PC-9 (cell line): ENCODE measurements at regions not wholly inside any gene's neighbourhood (a gene's known extent, or its start where the extent isn't known, plus 50 kb on each side); places are given as distances from the start of the nearest gene placed in this dataset.

Source experiments
- BruUV-seq: library from RNA; stranded (reverse); fragments of 400-500 nt; replicated peaks from 2 replicates; lab custom pipeline; 2021; lab: Mats Ljungman, UMichigan
- CTCF ChIA-PET: fragments of 300-600 bp; sonication (Branson Sonifier 250); formaldehyde crosslinking; loops from one replicate; lab custom pipeline; 2022; ENCODE audit warnings: antibody characterized with exemption; lab: Charles Lee
- POLR2A ChIA-PET: fragments of 300-600 bp; sonication (Branson Sonifier 250); formaldehyde crosslinking; loops from one replicate; lab custom pipeline; 2022; ENCODE audit warnings: antibody characterized with exemption; ENCODE audit not compliant: unreplicated experiment; lab: Charles Lee
- DNase-seq, 2 experiments: peaks; one replicate each; pipeline versions ENCODE4 v3.0.0 to v3.0.0-alpha.2; 2015 to 2022; ENCODE audit warnings: mixed read lengths in 1 of 2
- H2AFZ ChIP-seq: fragments of 200-600 bp; sonication (generic); 2 replicates; pipeline ENCODE4 v1.8.1; 2017; ENCODE audit warnings: antibody characterized with exemption
- H3F3A ChIP-seq: fragments of 200-600 bp; sonication (generic); 2 replicates; pipeline ENCODE4 v1.8.1; 2017; ENCODE audit warnings: antibody characterized with exemption, mild to moderate bottlenecking, low read depth; ENCODE audit not compliant: insufficient read depth
- H3K27ac ChIP-seq: fragments of 200-600 bp; sonication (generic); 2 replicates; pipeline ENCODE4 v1.6.1; 2016; ENCODE audit warnings: mixed run types
- H3K27me3 ChIP-seq: fragments of 200-600 bp; sonication (generic); 2 replicates; pipeline ENCODE4 v1.6.1; 2016; ENCODE audit warnings: low read depth, mixed run types; ENCODE audit not compliant: insufficient read depth
- H3K36me3 ChIP-seq: fragments of 200-600 bp; sonication (generic); 2 replicates; pipeline ENCODE4 v1.6.1; 2016; ENCODE audit warnings: low read depth, mixed run types
- H3K4me1 ChIP-seq: fragments of 200-600 bp; sonication (generic); replicated peaks from 2 replicates; pipeline ENCODE4 v1.6.1; 2016; ENCODE audit warnings: mixed run types; ENCODE audit not compliant: insufficient read depth
- H3K4me2 ChIP-seq: fragments of 200-600 bp; sonication (generic); 2 replicates; pipeline ENCODE4 v1.6.1; 2017; ENCODE audit warnings: mixed run types
- H3K4me3 ChIP-seq: fragments of 200-600 bp; sonication (generic); 2 replicates; pipeline ENCODE4 v1.6.1; 2016; ENCODE audit warnings: mixed run types
- H3K79me2 ChIP-seq: fragments of 200-600 bp; sonication (generic); 2 replicates; pipeline ENCODE4 v1.6.1; 2017; ENCODE audit warnings: low read depth, mixed run types
- H3K9me2 ChIP-seq: fragments of 200-600 bp; sonication (generic); 2 replicates; pipeline ENCODE4 v1.8.1; 2017; ENCODE audit warnings: mild to moderate bottlenecking; ENCODE audit not compliant: insufficient read depth
- H3K9me3 ChIP-seq: fragments of 200-600 bp; sonication (generic); 2 replicates; pipeline ENCODE4 v1.8.1; 2016; ENCODE audit warnings: low read depth; ENCODE audit not compliant: insufficient read depth
- H4K20me1 ChIP-seq: fragments of 200-600 bp; sonication (generic); 2 replicates; pipeline ENCODE4 v1.8.1; 2017; ENCODE audit not compliant: insufficient read depth
- CTCF ChIP-seq: fragments of 200-600 bp; sonication (generic); conservative IDR thresholded peaks from 2 replicates; pipeline ENCODE4 v1.6.1; 2017; ENCODE audit warnings: mixed run types, antibody characterized with exemption, mild to moderate bottlenecking, moderate library complexity
- EZH2 ChIP-seq: fragments of 200-600 bp; sonication (generic); IDR thresholded peaks from 2 replicates; pipeline ENCODE4 v1.8.0; 2017; ENCODE audit warnings: antibody characterized with exemption, low read depth
- intact Hi-C: fragments of 100-400 bp; cut with micrococcal nuclease; formaldehyde crosslinking; loops from one replicate; pipeline ENCODE4 v1.10.0; 2022; ENCODE audit not compliant: unreplicated experiment

GRCh38 chr2:155203178-155203577 is 504.7 kb downstream of the KCNJ3 start:
- ChIA-PET CTCF (no interaction called here), POLR2A (no interaction called here)
- no peak overlapping the region for H3K4me3 ChIP-seq
- H3K4me2 ChIP-seq = no peak overlapping the region
- no TSS peak for BruUV-seq
- H3K27ac ChIP-seq = no peak overlapping the region
- no peak overlapping the region for H2AFZ ChIP-seq
- no peaks in the 10 kb centered on the region for H4K20me1 ChIP-seq
- H3K79me2 ChIP-seq = no peaks in the 10 kb centered on the region
- H3K9me3 ChIP-seq = no peaks in the 10 kb centered on the region
- H3K4me1 ChIP-seq = no peaks in the 10 kb centered on the region
- H3F3A ChIP-seq = no peaks in the 10 kb centered on the region
- no peaks in the 10 kb centered on the region for H3K27me3 ChIP-seq
- TF ChIP-seq CTCF = no peak
- no peak for TF ChIP-seq EZH2
- no peaks in the 10 kb centered on the region for H3K36me3 ChIP-seq
- H3K9me2 ChIP-seq = no peaks in the 10 kb centered on the region
- intact Hi-C loops = no loop called here
- DNase-seq = no peak

- DNase-seq = no peak
- no peak overlapping the region for H3K27ac ChIP-seq
- intact Hi-C loops = no loop called here
- BruUV-seq = no TSS peak
- H2AFZ ChIP-seq = no peak overlapping the region
- H3K9me3 ChIP-seq = no peaks in the 10 kb centered on the region
- no peak overlapping the region for H3K4me2 ChIP-seq
- no peaks in the 10 kb centered on the region for H3K36me3 ChIP-seq
- TF ChIP-seq CTCF = no peak
- no peak for TF ChIP-seq EZH2
- H3K4me1 ChIP-seq = no peaks in the 10 kb centered on the region
- H3K4me3 ChIP-seq = no peak overlapping the region
- ChIA-PET POLR2A (no interaction called here), CTCF (no interaction called here)
- H3F3A ChIP-seq = no peaks in the 10 kb centered on the region
- no peaks in the 10 kb centered on the region for H3K27me3 ChIP-seq
- no peaks in the 10 kb centered on the region for H4K20me1 ChIP-seq
- H3K9me2 ChIP-seq = no peaks in the 10 kb centered on the region
- no peaks in the 10 kb centered on the region for H3K79me2 ChIP-seq
Measured at GRCh38 chr2:155200753-155201152, 502.3 kb downstream of the KCNJ3 start.

GRCh38 chr2:155190342-155190741 is 491.8 kb downstream of the KCNJ3 start:
- BruUV-seq = no TSS peak
- H3K4me1 ChIP-seq = no peaks in the 10 kb centered on the region
- no peak overlapping the region for H3K4me2 ChIP-seq
- H2AFZ ChIP-seq = no peak overlapping the region
- H4K20me1 ChIP-seq = no peaks in the 10 kb centered on the region
- no peaks in the 10 kb centered on the region for H3K27me3 ChIP-seq
- DNase-seq = no peak
- intact Hi-C loops = no loop called here
- no peaks in the 10 kb centered on the region for H3K9me2 ChIP-seq
- POLR2A ChIA-PET = no interaction called here
- H3F3A ChIP-seq = no peaks in the 10 kb centered on the region
- no peaks in the 10 kb centered on the region for H3K79me2 ChIP-seq
- H3K27ac ChIP-seq = no peak overlapping the region
- TF ChIP-seq EZH2 = no peak
- no peak for TF ChIP-seq CTCF
- H3K9me3 ChIP-seq = no peaks in the 10 kb centered on the region
- CTCF ChIA-PET = no interaction called here
- no peak overlapping the region for H3K4me3 ChIP-seq
- H3K36me3 ChIP-seq = no peaks in the 10 kb centered on the region
